ENCODE measurements at regions not wholly inside any gene's neighbourhood (a gene's known extent, or its start where the extent isn't known, plus 50 kb on each side); places are given as distances from the start of the nearest gene placed in this dataset.

GRCh38 chr1:95440511-95440910 lies 206.5 kb downstream of the RWDD3 start:
- peaks cover 0 to 8% (median 0%) of the 10 kb centered on the region in 4 donors for H3K27me3 ChIP-seq (ENCODE audit: control insufficient read depth in 4 of 4, insufficient read depth in 4 of 4, low read length in 3 of 4)
- TF ChIP-seq TAF1 (conservative IDR thresholded peaks at IDR 0.05) (no peak), EGR1 (IDR thresholded peaks at IDR 0.05; ENCODE audit: low read depth in 2 of 2) (no peak), HNF4A (conservative IDR thresholded peaks at IDR 0.05) (no peak), FOXA1 (IDR thresholded peaks at IDR 0.05) (no peak), REST (IDR thresholded peaks at IDR 0.05) (no peak), JUND (IDR thresholded peaks at IDR 0.05) (no peak), GABPA (IDR thresholded peaks at IDR 0.05 in 1 of 2, conservative IDR thresholded peaks at IDR 0.05 in 1 of 2) (no peak), HNF4G (IDR thresholded peaks at IDR 0.05) (no peak), SP1 (IDR thresholded peaks at IDR 0.05) (no peak), FOXA2 (IDR thresholded peaks at IDR 0.05) (no peak), YY1 (IDR thresholded peaks at IDR 0.05) (no peak), RAD21 (IDR thresholded peaks at IDR 0.05) (no peak), CTCF (IDR thresholded peaks at IDR 0.05; ENCODE audit: low read depth, low read length, missing input control) (no peak), NR2F2 (IDR thresholded peaks at IDR 0.05) (no peak), RXRA (IDR thresholded peaks at IDR 0.05) (no peak)
- TF ChIP-seq, protein P1, sequence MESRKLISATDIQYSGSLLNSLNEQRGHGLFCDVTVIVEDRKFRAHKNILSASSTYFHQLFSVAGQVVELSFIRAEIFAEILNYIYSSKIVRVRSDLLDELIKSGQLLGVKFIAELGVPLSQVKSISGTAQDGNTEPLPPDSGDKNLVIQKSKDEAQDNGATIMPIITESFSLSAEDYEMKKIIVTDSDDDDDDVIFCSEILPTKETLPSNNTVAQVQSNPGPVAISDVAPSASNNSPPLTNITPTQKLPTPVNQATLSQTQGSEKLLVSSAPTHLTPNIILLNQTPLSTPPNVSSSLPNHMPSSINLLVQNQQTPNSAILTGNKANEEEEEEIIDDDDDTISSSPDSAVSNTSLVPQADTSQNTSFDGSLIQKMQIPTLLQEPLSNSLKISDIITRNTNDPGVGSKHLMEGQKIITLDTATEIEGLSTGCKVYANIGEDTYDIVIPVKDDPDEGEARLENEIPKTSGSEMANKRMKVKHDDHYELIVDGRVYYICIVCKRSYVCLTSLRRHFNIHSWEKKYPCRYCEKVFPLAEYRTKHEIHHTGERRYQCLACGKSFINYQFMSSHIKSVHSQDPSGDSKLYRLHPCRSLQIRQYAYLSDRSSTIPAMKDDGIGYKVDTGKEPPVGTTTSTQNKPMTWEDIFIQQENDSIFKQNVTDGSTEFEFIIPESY (IDR thresholded peaks at IDR 0.05) = no peak
- TF ChIP-seq, protein P2, sequence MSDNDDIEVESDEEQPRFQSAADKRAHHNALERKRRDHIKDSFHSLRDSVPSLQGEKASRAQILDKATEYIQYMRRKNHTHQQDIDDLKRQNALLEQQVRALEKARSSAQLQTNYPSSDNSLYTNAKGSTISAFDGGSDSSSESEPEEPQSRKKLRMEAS (IDR thresholded peaks at IDR 0.05) = no peak
- TF ChIP-seq, protein P3, sequence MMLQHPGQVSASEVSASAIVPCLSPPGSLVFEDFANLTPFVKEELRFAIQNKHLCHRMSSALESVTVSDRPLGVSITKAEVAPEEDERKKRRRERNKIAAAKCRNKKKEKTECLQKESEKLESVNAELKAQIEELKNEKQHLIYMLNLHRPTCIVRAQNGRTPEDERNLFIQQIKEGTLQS (IDR thresholded peaks at IDR 0.05) = no peak
- H3K4me1 ChIP-seq (ENCODE audit: control insufficient read depth in 4 of 4, insufficient read depth in 4 of 4, low read length in 3 of 4) = no peaks in the 10 kb centered on the region
- no peaks in the 10 kb centered on the region for H3K36me3 ChIP-seq (ENCODE audit: control insufficient read depth in 4 of 4, insufficient read depth in 3 of 4, low read depth in 1 of 4, low read length in 3 of 4)
- H3K4me3 ChIP-seq (ENCODE audit: low read depth in 1 of 3, low read length in 3 of 3) = no peak overlapping the region
- H3K9me3 ChIP-seq (ENCODE audit: control insufficient read depth in 4 of 4, low read length in 3 of 4) = no peaks in the 10 kb centered on the region
- 84% methylated on average over 4 of the region's 4 CpGs for WGBS
- no peak for DNase-seq (ENCODE audit: low spot score)
- H3K9ac ChIP-seq (ENCODE audit: low read depth in 1 of 2, low read length in 2 of 2) = no peak overlapping the region
- no peak overlapping the region for H3K27ac ChIP-seq (ENCODE audit: low read depth in 1 of 2, low read length in 2 of 2)

Data from liver (tissue), 8 donors.